ENCODE measurements at regions not wholly inside any gene's neighbourhood (a gene's known extent, or its start where the extent isn't known, plus 50 kb on each side); places are given as distances from the start of the nearest gene placed in this dataset.

GRCh38 chr1:232308616-232309015 is 321.3 kb downstream of the SIPA1L2 start:
- no peak for TF ChIP-seq CTCF (IDR thresholded peaks at IDR 0.05)

- no peak for TF ChIP-seq CTCF (IDR thresholded peaks at IDR 0.05)
Measured at GRCh38 chr1:232307296-232308017, 322.5 kb downstream of the SIPA1L2 start.

GRCh38 chr1:232306269-232306961 is 323.5 kb downstream of the SIPA1L2 start:
- peak; percentile 71; the same call in 1 of the 2 replicates for TF ChIP-seq CTCF (IDR thresholded peaks at IDR 0.05)

GRCh38 chr1:232305050-232305449 is 324.9 kb downstream of the SIPA1L2 start:
- TF ChIP-seq CTCF (IDR thresholded peaks at IDR 0.05): no peak

GRCh38 chr1:232303222-232303620 is 326.7 kb downstream of the SIPA1L2 start:
- TF ChIP-seq CTCF (IDR thresholded peaks at IDR 0.05): no peak

- no peak for TF ChIP-seq CTCF (IDR thresholded peaks at IDR 0.05)
Measured at GRCh38 chr1:232302376-232303221, 327.3 kb downstream of the SIPA1L2 start.

GRCh38 chr1:232301246-232301645 is 328.7 kb downstream of the SIPA1L2 start:
- TF ChIP-seq CTCF (IDR thresholded peaks at IDR 0.05): no peak

All from LNCAP (cell line).